ENCODE measurements at regions not wholly inside any gene's neighbourhood (a gene's known extent, or its start where the extent isn't known, plus 50 kb on each side); places are given as distances from the start of the nearest gene placed in this dataset.
A peak's percentile ranks its signal among the peaks of the same experiment; 100 is the strongest.

DNA sequence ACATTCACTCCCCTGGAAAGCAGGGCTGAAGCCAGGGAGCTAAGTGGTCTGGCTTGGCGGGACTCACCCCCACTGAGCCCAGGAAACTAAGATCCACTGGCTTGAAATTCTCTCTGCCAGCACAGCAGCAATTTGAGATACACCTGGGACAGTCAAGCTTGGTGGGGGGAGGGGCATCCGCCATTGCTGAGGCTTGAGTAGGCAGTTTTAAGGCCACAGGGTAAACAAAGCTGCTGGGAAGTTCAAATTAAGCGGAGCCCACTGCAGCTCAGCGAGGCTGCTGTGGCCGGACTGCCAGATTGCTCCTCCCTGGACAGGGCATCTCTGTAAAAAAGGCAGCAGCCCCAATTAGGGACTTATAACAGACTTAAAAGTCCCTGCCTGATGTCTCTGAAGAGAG is 108.2 kb upstream of the FAM13C start:
- peak; percentile 79 for TF ChIP-seq YY1 (IDR thresholded peaks at IDR 0.05; ENCODE audit: low read depth, low read length)
- TF ChIP-seq CBX8 (IDR thresholded peaks at IDR 0.05; ENCODE audit: borderline replicate concordance, low read depth, low read length) = no peak
- TF ChIP-seq CREB1 (IDR thresholded peaks at IDR 0.05) = no peak
- H2AFZ ChIP-seq (ENCODE audit: low read length) = peak overlapping the region; percentile 79; the same call in 1 of the 2 replicates

More for the DNA sequence above, 108.2 kb upstream of the FAM13C start:
- peaks cover 0 to 2% (median 0%) of the 10 kb centered on the region in 4 experiments; a peak in 1 of 7 replicates for H3K4me1 ChIP-seq (replicated peaks in 1 of 4; ENCODE audit: control insufficient read depth in 3 of 4, insufficient read depth in 4 of 4, low read length in 3 of 4)
- H2BK5ac ChIP-seq (ENCODE audit: low read depth, low read length) = no peak overlapping the region
- ChIA-PET POLR2A (ENCODE audit: partially characterized antibody) (no interaction called here), CTCF (ENCODE audit: partially characterized antibody) (interaction anchor here (0.6 to 1.2 kb wide), 4 partner anchors 81 to 232 kb away, joined by 3 to 4 read pairs (median 3); no protein-coding TSS in a partner anchor)
- H2BK20ac ChIP-seq (ENCODE audit: low read length) = no peak overlapping the region
- no peak overlapping the region for H3K56ac ChIP-seq (replicated peaks; ENCODE audit: insufficient read length, low read depth, low read length)
- H2AK5ac ChIP-seq (ENCODE audit: low read depth, low read length) = no peak overlapping the region
- H4K91ac ChIP-seq (replicated peaks; ENCODE audit: insufficient read length, low read length) = no peak overlapping the region
- no peak overlapping the region for H3K14ac ChIP-seq (ENCODE audit: insufficient read length)
- DNase-seq (ENCODE audit: low read depth in 1 of 2, low spot score in 2 of 2) = peak in 1 of 2 experiments; percentile 48
- H3K23ac ChIP-seq (ENCODE audit: insufficient read length) = no peak overlapping the region
- WGBS, 2 experiments (ENCODE audit: extremely low coverage in 1 of 2, insufficient coverage in 1 of 2, insufficient read length in 1 of 2, insufficient replicate concordance in 2 of 2, low coverage in 1 of 2, low lambda C conversion rate in 2 of 2, missing lambda C conversion rate in 1 of 2) = 89% methylated on average over 5 of the region's 5 CpGs; no CpG with 5 or more reads in 1 of the 2 experiments
- H3K18ac ChIP-seq (ENCODE audit: extremely low read depth, low read length) = no peak overlapping the region
- no peaks in the 10 kb centered on the region for H3K79me1 ChIP-seq (ENCODE audit: low read depth, low read length)
- H2BK120ac ChIP-seq (replicated peaks; ENCODE audit: low read depth, low read length) = no peak overlapping the region
- peak overlapping the region; percentile 29; the same call in 1 of the 2 replicates for H4K8ac ChIP-seq (ENCODE audit: extremely low read depth, insufficient read depth, low read length)
- H3K9ac ChIP-seq (replicated peaks in 1 of 4; ENCODE audit: extremely low read depth in 1 of 4, low read depth in 3 of 4, low read length in 3 of 4) = no peak overlapping the region
- H3K4ac ChIP-seq (replicated peaks; ENCODE audit: insufficient read length, low read depth, low read length) = no peak overlapping the region
- no peak overlapping the region for H2BK12ac ChIP-seq (ENCODE audit: low read depth, low read length)
- no peaks in the 10 kb centered on the region for H3K79me2 ChIP-seq (ENCODE audit: control insufficient read depth in 1 of 2, insufficient read depth in 2 of 2, low read length in 2 of 2)
- H3K9me3 ChIP-seq (ENCODE audit: insufficient read depth in 2 of 2, low read depth in 1 of 2, low read length in 1 of 2) = peaks cover 0 to 2% of the 10 kb centered on the region in 2 experiments; a peak in 1 of 4 replicates
- no peaks in the 10 kb centered on the region for H3K36me3 ChIP-seq (ENCODE audit: control insufficient read depth in 2 of 4, insufficient read depth in 4 of 4, low read length in 3 of 4)
- no peaks in the 10 kb centered on the region for H3K27me3 ChIP-seq (replicated peaks in 1 of 4; ENCODE audit: control insufficient read depth in 3 of 4, extremely low read depth in 1 of 4, insufficient read depth in 3 of 4, low read length in 3 of 4)
- no peak overlapping the region for H3K4me2 ChIP-seq (ENCODE audit: insufficient read depth in 1 of 2, low read depth in 2 of 2, low read length in 2 of 2)
- no peak overlapping the region for H4K5ac ChIP-seq (ENCODE audit: insufficient read length, low read depth, low read length)
- no peak overlapping the region for H2BK15ac ChIP-seq (ENCODE audit: low read length)
- FAIRE-seq = no peak
- H3K27ac ChIP-seq (ENCODE audit: low read depth, low read length) = no peak overlapping the region
- H3K23me2 ChIP-seq (ENCODE audit: low read depth, low read length) = no peaks in the 10 kb centered on the region
- no peaks in the 10 kb centered on the region for H4K20me1 ChIP-seq (replicated peaks in 1 of 2; ENCODE audit: control insufficient read depth in 1 of 2, insufficient read depth in 2 of 2, low read length in 2 of 2)
- H3K4me3 ChIP-seq (ENCODE audit: extremely low read depth in 1 of 4, insufficient read depth in 2 of 4, low read depth in 3 of 4, low read length in 4 of 4) = no peak overlapping the region
